Tongue (tissue), 1 donor: ENCODE measurements at regions not wholly inside any gene's neighbourhood (a gene's known extent, or its start where the extent isn't known, plus 50 kb on each side); places are given as distances from the start of the nearest gene placed in this dataset.

ENCODE experiments used
- DNase-seq: peaks from one replicate; pipeline ENCODE4 v3.0.0-alpha.2; 2015

- no peak for DNase-seq
Observed at GRCh38 chr11:92384802-92385201, 160.2 kb downstream of the FAT3 start.

DNA sequence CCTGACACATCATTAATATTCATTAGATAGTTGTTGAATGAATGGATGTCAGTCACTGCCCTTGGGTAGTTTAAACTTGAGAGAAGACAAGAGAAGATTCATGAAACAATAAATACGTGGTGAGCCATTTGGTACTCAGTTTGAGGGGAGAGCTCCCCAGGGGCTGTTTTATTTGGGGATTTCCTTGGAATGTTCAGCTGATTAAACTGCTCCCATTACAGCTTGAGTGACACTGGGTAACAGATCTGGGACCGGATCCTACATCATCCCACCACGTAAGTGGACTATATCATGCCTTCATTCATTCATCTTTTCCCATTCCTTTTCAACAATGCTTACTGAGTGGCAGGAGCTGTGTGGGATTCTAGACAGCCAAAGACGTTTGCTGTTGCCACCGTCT is 162.0 kb downstream of the FAT3 start:
- no peak for DNase-seq

GRCh38 chr11:92387859-92388258 is 163.2 kb downstream of the FAT3 start:
- no peak for DNase-seq

GRCh38 chr11:92388380-92388779 is 163.8 kb downstream of the FAT3 start:
- no peak for DNase-seq

DNA sequence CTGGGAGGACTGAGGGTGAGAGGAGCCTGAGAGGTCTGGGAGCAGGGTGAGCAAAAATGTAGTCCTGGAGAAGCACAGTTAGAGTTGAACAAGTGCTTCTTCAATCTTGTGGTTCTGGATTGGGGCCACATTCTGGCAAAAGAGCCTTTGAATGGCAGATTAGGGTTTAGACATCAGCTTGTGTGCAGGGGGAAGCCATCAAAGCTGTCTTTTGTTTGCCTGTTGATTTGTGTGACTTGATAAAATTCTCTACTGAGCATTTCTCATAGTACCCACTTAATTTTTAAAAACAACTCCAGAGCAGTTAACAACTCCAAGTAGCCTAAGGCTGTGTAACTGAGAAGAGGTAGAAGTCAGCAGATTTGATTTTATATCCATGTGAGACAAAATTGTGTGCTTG is 166.2 kb downstream of the FAT3 start:
- no peak for DNase-seq

GRCh38 chr11:92391364-92391763 is 166.7 kb downstream of the FAT3 start:
- DNase-seq: no peak

DNA sequence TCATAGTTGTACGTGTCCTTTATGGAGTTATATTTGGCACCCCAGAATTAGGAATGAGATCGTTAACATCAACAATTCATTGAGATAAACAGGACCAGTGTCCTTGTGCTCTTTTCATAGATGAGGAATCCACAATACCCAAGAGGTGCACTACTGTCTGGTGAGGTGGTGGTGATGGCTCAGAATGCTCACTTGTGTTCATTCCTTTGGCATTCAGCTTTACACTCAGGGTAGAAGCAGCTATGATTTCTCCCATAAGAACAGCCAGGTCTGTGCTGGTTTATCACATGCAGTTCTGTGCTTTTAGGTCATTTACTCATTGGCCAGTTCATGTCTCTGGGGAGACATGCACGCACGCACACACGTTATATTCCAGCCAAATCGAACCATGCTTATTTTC is 167.2 kb downstream of the FAT3 start:
- no peak for DNase-seq

- DNase-seq: no peak
Observed at GRCh38 chr11:92393218-92393617, 168.6 kb downstream of the FAT3 start.

DNA sequence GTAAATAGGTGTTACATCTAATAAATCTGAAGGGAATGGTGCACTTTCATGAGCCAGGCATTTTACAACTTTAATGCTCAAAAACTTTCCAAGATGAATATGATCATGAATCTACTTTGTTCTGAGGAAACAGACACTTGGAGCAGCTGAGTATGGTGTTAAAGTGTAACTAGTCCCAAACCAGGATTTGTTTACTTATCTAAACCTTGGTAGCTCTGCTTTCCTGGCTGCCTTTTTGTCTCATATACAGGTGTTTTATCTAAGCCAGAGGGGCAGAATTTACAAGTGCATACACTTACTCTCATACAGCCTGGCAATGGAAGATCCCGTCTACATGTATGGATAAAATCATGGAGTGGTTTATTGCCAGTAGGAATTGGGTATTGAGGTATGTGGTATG is 171.5 kb downstream of the FAT3 start:
- no peak for DNase-seq

- no peak for DNase-seq
Observed at GRCh38 chr11:92397221-92397755, 172.7 kb downstream of the FAT3 start.

GRCh38 chr11:92399705-92400104 is 175.1 kb downstream of the FAT3 start:
- DNase-seq: peak; percentile 27

DNA sequence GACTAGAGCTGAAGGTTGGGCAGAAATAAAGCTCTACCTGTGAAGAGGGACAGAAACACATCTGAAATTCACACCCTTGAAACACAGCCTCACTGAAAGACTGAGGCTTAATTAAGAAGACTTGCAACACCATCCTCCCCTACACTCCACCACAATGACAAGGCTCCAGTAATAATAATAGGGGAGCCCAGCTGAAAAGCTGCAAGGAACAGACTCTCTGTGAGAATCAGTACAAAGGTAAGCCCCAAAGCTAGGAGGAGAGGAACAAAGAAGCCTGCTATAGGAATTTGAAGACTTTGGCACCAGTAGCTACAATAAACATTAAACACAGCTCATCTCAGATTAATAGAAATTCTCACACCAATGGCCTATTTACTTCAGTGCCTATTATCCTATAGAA is 176.9 kb downstream of the FAT3 start:
- DNase-seq: no peak

GRCh38 chr11:92406472-92406871 is 181.9 kb downstream of the FAT3 start:
- DNase-seq: no peak

- no peak for DNase-seq
Observed at GRCh38 chr11:92409355-92409754, 184.7 kb downstream of the FAT3 start.

DNA sequence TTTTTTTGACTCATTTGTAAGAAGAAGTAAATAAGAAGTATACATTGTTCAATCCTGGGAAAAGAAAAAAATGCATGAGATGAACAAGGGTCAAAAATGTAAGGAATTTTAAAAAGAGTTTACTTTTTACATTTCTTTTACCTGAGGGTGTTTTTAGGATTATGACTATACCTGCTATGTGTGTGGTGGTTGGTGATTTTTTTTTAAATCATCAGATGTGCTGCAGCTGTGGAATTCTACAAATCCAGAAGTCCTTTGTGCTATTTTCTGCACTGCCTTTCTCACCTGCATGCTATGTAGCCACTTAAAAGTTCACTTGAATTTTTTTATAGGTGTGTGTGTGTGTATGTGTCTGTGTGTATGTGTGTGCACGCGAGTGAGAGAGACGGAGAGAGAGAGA is 185.3 kb downstream of the FAT3 start:
- DNase-seq: no peak

DNA sequence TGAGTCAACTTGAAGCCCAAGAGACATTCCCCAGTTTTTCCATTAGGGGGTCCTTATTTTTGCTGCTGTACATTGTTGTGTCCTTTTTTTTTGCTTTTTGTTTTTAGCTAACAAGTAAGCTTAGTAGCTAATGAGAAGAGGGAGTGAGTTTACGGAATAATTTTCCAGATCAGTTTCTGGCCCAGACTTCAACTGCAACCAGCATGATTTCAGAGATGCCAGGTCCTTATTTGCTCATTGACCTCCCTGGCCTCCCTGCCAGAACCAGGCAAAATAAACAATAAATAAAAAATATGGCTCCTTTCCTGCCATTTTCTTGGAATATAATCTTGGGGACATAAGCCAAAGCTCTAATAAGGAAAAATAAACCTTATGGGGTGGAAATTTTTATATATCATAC is 185.9 kb downstream of the FAT3 start:
- no peak for DNase-seq

DNA sequence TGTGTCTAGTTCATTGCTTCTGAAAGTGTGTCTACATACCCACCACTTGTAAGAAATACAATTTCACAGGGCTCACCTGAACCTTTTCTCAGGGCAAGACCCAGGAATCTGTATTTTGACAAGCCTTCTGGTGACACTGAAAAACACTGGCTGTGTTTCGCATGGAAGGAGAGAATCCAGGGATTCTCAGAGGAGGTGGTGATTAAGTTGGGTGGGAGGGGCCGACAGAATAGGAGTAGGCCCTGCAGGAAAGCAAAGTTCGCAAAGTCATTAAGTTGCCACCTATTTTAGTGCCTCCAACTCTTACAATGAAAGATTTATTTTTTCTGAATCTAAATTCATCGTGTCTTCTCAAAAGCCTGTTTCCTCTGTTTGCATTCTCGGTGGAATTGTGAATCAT is 186.8 kb downstream of the FAT3 start:
- DNase-seq: no peak

GRCh38 chr11:92413757-92414513 is 189.3 kb downstream of the FAT3 start:
- DNase-seq: no peak

- DNase-seq: no peak
Observed at GRCh38 chr11:92416971-92417725, 192.5 kb downstream of the FAT3 start.

GRCh38 chr11:92423115-92424034 is 198.8 kb downstream of the FAT3 start:
- DNase-seq: no peak

DNA sequence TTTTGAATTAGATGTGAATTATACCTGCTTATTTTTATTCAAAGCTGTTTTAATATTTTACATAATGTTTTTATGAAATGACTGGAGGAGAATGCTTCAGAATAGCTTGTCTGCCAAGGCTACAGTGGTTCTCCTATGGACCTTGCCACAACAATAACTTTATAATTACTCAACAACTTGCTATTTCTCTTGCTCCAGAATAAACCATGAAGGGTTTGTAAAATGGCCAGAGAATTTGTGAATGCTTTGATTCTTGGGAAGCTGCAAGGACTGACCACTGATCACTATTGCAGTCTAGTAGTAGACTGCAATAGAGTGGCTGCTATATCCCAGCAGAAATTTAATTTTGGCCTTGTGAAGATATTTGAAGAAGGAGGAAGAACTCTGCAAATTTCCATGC is 199.7 kb downstream of the FAT3 start:
- no peak for DNase-seq

DNA sequence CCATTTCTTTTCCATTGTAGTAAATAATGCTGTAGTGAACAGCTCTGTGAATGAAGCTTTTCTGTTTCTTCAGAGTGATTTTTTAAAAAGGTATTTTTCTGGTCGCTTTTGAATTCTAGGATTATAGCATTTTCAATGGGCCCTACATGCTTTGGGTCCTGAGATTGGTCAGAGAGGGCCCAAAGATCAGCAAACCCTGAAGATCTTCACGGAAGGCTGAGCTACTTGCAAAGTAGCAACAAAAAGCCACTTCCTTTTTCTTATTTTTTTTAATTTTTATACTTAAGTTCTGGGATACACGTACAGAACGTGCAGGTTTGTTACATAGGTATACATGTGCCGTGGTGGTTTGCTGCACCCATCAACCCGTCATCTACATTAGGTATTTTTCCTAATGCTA is 200.5 kb downstream of the FAT3 start:
- DNase-seq: no peak

DNA sequence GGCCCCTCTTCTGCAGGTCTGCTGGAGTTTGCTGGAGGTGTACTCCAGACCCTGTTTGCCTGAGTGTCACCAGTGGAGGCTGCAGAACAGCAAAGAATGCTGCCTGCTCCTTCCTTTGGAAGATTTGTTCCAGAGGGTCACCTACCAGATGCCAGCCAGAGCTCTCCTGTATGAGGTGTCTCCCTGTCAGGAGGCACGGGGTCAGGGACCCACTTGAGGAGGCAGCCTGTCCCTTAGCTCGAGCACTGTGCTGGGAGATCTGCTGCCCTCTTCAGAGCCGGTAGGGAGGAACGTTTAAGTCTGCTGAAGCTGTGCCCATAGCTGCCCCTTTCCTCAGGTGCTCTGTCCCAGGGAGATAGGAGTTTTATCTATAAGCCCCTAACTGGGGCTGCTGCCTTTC is 207.9 kb downstream of the FAT3 start:
- DNase-seq: no peak
